ENCODE measurements at regions not wholly inside any gene's neighbourhood (a gene's known extent, or its start where the extent isn't known, plus 50 kb on each side); places are given as distances from the start of the nearest gene placed in this dataset.

DNA sequence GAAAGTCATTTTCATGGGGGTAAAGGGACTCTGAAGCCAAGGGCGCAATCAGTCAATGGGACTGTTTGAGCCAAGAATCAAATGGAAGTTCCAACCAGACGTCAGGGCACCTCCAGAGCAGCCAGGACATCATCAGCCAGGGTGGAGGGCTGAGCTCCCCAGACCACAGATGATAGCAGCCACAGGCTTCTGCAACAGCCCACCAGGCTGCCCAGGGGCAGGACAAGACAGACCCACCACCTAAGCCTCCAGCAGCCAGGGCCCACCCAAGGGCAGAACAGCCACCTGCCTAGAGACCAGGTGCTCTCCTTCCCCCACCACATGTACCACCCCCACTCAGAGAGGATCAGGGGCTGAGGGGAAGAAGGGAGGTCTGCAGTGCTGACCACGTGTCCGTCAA is 53.8 kb upstream of the SLC66A3 start:
- H3K4me3 ChIP-seq (ENCODE audit: low read depth, low read length) = no peak overlapping the region
- TF ChIP-seq, protein P1, sequence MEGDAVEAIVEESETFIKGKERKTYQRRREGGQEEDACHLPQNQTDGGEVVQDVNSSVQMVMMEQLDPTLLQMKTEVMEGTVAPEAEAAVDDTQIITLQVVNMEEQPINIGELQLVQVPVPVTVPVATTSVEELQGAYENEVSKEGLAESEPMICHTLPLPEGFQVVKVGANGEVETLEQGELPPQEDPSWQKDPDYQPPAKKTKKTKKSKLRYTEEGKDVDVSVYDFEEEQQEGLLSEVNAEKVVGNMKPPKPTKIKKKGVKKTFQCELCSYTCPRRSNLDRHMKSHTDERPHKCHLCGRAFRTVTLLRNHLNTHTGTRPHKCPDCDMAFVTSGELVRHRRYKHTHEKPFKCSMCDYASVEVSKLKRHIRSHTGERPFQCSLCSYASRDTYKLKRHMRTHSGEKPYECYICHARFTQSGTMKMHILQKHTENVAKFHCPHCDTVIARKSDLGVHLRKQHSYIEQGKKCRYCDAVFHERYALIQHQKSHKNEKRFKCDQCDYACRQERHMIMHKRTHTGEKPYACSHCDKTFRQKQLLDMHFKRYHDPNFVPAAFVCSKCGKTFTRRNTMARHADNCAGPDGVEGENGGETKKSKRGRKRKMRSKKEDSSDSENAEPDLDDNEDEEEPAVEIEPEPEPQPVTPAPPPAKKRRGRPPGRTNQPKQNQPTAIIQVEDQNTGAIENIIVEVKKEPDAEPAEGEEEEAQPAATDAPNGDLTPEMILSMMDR (IDR thresholded peaks at IDR 0.05; ENCODE audit: low read depth, low read length) = no peak
- no peak for TF ChIP-seq MYC (IDR thresholded peaks at IDR 0.05; ENCODE audit: low read depth, low read length)
- no peak for TF ChIP-seq POLR2A (IDR thresholded peaks at IDR 0.05; ENCODE audit: extremely low read depth, insufficient read length)
- TF ChIP-seq, protein P2, sequence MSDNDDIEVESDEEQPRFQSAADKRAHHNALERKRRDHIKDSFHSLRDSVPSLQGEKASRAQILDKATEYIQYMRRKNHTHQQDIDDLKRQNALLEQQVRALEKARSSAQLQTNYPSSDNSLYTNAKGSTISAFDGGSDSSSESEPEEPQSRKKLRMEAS (IDR thresholded peaks at IDR 0.05; ENCODE audit: low read depth, low read length) = no peak
- no peak for DNase-seq (ENCODE audit: low read depth)

DNA sequence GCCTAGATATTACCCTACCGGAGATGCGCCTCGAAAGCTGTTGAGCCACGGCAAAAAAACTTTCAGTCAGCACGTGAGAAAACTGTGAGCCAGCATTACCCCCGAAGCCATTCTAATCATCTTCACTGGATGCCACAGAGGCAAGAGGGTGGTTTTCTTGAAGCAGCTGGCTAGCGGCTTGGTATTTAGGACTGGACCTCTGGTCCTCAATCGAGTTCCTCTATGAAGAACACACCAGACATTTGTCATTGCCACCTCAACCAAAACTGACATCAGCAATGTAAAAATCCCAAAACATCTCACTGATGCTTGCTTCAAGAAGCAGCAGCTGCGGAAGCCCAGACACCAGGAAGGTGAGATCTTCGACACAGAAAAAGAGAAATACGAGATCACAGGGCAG is 52.8 kb upstream of the SLC66A3 start:
- H3K4me3 ChIP-seq (ENCODE audit: low read depth, low read length) = no peak overlapping the region
- no peak for TF ChIP-seq POLR2A (IDR thresholded peaks at IDR 0.05; ENCODE audit: extremely low read depth, insufficient read length)
- TF ChIP-seq, protein P1 (IDR thresholded peaks at IDR 0.05; ENCODE audit: low read depth, low read length) = no peak
- DNase-seq (ENCODE audit: low read depth) = no peak

DNA sequence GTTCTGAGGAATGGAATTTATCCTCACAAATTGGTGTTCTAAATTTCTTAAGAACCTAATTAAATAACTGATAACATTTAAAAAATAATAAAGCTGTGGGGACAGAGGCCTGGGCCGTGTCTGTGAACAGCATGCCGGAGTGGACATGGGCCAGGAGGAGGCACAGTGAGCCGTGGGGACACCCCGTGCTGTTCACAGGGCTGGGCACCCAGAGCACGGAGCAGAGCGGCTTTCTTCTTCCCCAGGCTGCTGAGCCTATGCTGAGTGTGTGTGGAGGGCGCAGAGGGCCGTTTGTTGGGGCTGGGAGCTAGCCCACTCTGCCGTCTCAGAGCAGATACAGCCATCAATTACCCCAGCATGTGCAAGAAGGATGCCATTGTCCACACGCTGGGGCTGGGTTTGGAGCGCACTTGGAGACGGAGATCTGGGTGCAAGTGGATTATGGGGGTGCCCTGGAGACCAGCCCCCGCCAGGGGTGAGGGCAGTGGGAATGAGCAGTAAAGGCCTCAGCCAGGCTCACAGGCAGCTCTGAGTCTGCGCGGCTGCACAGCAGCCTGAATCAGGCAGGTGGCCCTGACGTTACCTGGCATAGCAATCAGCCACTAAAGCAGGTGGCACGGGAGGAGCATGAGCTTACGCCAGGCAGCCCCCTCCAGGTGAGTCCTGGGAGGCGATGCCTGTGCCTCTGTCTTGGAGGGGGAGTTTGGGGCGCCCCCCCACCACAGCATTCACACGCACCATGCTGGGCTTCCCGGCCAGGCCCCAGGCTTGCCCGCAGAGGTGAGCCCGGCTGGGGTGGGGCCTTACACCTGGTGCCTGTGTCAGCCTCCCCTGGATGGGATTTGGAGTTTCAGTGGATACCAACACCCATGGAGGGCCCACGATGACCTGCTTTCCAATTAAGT is 52.1 kb upstream of the SLC66A3 start:
- DNase-seq (ENCODE audit: low read depth) = no peak
- no peak overlapping the region for H3K4me3 ChIP-seq (ENCODE audit: low read depth, low read length)
- TF ChIP-seq, protein P2 (IDR thresholded peaks at IDR 0.05; ENCODE audit: low read depth, low read length) = no peak
- TF ChIP-seq, protein P1 (IDR thresholded peaks at IDR 0.05; ENCODE audit: low read depth, low read length) = no peak
- TF ChIP-seq POLR2A (IDR thresholded peaks at IDR 0.05; ENCODE audit: extremely low read depth, insufficient read length) = no peak
- no peak for TF ChIP-seq MYC (IDR thresholded peaks at IDR 0.05; ENCODE audit: low read depth, low read length)

DNA sequence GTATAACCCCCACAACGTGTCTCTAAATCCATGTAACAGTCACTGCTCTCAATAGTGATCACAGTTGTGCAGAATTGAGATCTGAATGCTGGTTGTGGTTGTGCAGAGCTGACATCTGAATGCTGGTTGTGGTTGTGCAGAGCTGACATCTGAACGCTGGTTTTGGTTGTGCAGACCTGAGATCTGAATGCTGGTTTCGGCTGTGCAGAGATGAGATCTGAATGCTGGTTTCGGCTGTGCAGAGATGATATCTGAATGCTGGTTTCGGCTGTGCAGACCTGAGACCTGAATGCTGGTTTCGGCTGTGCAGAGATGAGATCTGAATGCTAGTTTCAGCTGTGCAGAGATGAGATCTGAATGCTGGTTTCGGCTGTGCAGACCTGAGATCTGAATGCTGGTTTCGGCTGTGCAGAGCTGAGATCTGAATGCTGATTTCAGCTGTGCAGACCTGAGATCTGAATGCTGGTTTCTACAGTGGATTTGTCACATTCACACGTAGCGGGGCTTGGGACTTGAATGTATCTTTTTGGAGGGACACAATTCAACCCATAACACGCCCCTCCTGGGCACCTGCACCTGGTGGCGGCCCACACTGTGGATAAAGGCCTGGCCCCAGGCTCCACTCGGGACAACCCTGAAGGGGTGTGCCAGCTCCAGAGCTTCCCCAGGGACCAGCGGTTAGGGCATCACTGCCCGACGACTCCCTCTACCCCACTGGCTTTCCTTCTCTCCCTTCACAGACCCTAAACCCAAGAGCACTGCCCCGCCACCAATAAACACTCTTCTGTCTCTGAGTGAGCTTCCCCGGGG is 51.1 kb upstream of the SLC66A3 start:
- no peak overlapping the region for H3K4me3 ChIP-seq (ENCODE audit: low read depth, low read length)
- TF ChIP-seq, protein P2 (IDR thresholded peaks at IDR 0.05; ENCODE audit: low read depth, low read length) = no peak
- TF ChIP-seq POLR2A (IDR thresholded peaks at IDR 0.05; ENCODE audit: extremely low read depth, insufficient read length) = no peak
- TF ChIP-seq, protein P1 (IDR thresholded peaks at IDR 0.05; ENCODE audit: low read depth, low read length) = no peak
- no peak for TF ChIP-seq MYC (IDR thresholded peaks at IDR 0.05; ENCODE audit: low read depth, low read length)
- DNase-seq (ENCODE audit: low read depth) = no peak

DNA sequence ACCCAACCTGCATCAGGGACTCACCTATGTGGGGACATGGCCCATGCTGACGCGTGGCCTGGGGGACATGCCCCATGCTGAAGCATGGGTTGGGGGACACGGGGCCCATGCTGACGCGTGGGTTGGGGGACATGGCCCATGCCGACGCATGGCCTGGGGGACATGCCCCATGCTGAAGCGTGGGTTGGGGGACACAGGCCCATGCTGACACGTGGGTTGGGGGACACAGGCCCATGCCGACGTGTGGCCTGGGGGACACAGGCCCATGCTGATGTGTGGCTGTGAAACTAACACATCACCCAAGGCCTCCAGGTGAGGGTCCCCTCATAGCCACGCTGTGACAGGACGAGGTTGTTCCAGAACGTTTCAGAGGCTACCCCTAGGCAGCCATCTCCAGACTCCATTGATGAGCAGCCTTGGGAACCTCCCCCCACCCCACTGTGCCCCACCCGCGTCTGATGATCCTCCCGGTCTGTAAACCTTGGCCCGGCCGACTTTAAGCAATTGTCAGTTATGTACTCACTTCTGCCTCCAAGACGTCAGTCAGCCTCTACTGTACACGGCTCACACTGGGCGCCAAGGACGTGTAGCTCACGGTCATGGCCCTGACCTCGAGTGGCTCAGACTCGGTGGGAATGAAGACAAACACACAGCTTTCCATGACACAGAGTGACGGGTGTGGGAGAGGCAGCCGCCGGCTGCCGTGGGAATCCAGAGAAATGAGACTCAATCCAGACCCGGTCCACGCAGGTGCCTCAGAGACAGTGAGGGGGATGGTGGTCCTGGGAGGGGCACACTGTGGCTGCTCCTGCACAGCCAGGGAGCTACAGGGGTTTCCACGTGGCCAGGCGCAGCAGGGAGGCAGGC is 50.2 kb upstream of the SLC66A3 start:
- TF ChIP-seq MYC (IDR thresholded peaks at IDR 0.05; ENCODE audit: low read depth, low read length) (no peak), POLR2A (IDR thresholded peaks at IDR 0.05; ENCODE audit: extremely low read depth, insufficient read length) (no peak)
- TF ChIP-seq, protein P1 (IDR thresholded peaks at IDR 0.05; ENCODE audit: low read depth, low read length) = no peak
- TF ChIP-seq, protein P2 (IDR thresholded peaks at IDR 0.05; ENCODE audit: low read depth, low read length) = no peak
- no peak overlapping the region for H3K4me3 ChIP-seq (ENCODE audit: low read depth, low read length)
- no peak for DNase-seq (ENCODE audit: low read depth)

All from NB4 (cell line).